SU-DHL-6 (cell line): ENCODE measurements at regions not wholly inside any gene's neighbourhood (a gene's known extent, or its start where the extent isn't known, plus 50 kb on each side); places are given as distances from the start of the nearest gene placed in this dataset.

Source experiments
- EZH2phosphoT487 ChIP-seq: fragments of 200-600 bp; sonication (generic), shearing (Covaris generic); conservative IDR thresholded peaks from 2 replicates; pipeline ENCODE4 v1.6.1; 2018; ENCODE audit warnings: mild to moderate bottlenecking, antibody characterized with exemption, low read length, moderate library complexity, mixed read lengths
- TF ChIP-seq, protein P1 (sequence below): fragments of 200-600 bp; sonication (generic); IDR thresholded peaks from one replicate; pipeline ENCODE4 v1.5.1; 2017; ENCODE audit warnings: antibody characterized with exemption, mild to moderate bottlenecking, low read length, moderate library complexity; ENCODE audit not compliant: insufficient read depth, poor library complexity, severe bottlenecking

DNA sequence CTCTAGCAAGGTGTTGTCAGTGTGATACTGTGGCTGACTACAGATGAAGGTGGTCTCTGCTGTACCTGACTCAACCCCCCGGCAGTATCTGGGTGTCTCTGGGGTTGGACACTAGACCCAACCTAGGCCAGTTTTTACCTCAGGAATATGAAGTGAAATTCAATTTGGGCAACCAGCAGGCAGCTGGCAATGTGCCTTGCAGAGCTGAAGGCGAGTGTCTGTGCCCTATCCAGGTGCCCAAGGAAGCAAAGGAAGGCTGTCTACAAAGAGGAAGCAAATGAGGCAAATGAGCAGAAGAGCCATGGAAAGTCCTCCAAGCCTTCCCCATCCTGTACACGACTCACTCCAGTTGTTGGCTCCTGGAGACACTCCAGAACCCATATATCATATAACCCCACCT lies 264.6 kb upstream of the AGAP1 start:
- TF ChIP-seq, protein P1, sequence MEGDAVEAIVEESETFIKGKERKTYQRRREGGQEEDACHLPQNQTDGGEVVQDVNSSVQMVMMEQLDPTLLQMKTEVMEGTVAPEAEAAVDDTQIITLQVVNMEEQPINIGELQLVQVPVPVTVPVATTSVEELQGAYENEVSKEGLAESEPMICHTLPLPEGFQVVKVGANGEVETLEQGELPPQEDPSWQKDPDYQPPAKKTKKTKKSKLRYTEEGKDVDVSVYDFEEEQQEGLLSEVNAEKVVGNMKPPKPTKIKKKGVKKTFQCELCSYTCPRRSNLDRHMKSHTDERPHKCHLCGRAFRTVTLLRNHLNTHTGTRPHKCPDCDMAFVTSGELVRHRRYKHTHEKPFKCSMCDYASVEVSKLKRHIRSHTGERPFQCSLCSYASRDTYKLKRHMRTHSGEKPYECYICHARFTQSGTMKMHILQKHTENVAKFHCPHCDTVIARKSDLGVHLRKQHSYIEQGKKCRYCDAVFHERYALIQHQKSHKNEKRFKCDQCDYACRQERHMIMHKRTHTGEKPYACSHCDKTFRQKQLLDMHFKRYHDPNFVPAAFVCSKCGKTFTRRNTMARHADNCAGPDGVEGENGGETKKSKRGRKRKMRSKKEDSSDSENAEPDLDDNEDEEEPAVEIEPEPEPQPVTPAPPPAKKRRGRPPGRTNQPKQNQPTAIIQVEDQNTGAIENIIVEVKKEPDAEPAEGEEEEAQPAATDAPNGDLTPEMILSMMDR: no peak
- no peak for TF ChIP-seq EZH2phosphoT487
